Liver (tissue), 3 donors: ENCODE measurements at regions not wholly inside any gene's neighbourhood (a gene's known extent, or its start where the extent isn't known, plus 50 kb on each side); places are given as distances from the start of the nearest gene placed in this dataset.

Source experiments
- ATF3 ChIP-seq: IDR thresholded peaks from 2 replicates; pipeline ENCODE4 v1.6.1; 2016; ENCODE audit warnings: antibody characterized with exemption
- CTCF ChIP-seq: fragments of 150-350 bp; IDR thresholded peaks from 2 replicates; pipeline ENCODE4 v1.5.1; 2017; ENCODE audit warnings: improper control_type of control experiment, low read depth, low read length; ENCODE audit not compliant: missing input control
- EGR1 ChIP-seq, 2 donors: IDR thresholded peaks; 2 replicates each; pipeline ENCODE4 v1.6.1; 2016 to 2018; ENCODE audit warnings: antibody characterized with exemption in 2 of 2, low read depth in 2 of 2
- GABPA ChIP-seq, 2 donors: IDR thresholded peaks in 1 of 2; conservative IDR thresholded peaks in 1 of 2; 2 replicates each; pipeline ENCODE4 v1.6.1; 2016; ENCODE audit warnings: antibody characterized with exemption in 2 of 2, mild to moderate bottlenecking in 1 of 2, moderate library complexity in 1 of 2
- HNF4G ChIP-seq: IDR thresholded peaks from 2 replicates; pipeline ENCODE4 v1.6.1; 2016; ENCODE audit warnings: antibody characterized with exemption
- MAX ChIP-seq: IDR thresholded peaks from 2 replicates; pipeline ENCODE4 v1.6.1; 2016; ENCODE audit warnings: antibody characterized with exemption
- NR2F2 ChIP-seq: IDR thresholded peaks from 2 replicates; pipeline ENCODE4 v1.6.1; 2016; ENCODE audit warnings: antibody characterized with exemption
- RAD21 ChIP-seq, 2 donors: IDR thresholded peaks; 2 replicates each; pipeline ENCODE4 v1.6.1; 2016; ENCODE audit warnings: antibody characterized with exemption in 2 of 2, mild to moderate bottlenecking in 2 of 2
- REST ChIP-seq: IDR thresholded peaks from 2 replicates; pipeline ENCODE4 v1.6.1; 2016; ENCODE audit warnings: antibody characterized with exemption, mild to moderate bottlenecking
- RXRA ChIP-seq, 2 donors: IDR thresholded peaks; 2 replicates each; pipeline ENCODE4 v1.6.1; 2017 to 2018; ENCODE audit warnings: antibody characterized with exemption in 2 of 2, mild to moderate bottlenecking in 1 of 2
- SP1 ChIP-seq: IDR thresholded peaks from 2 replicates; pipeline ENCODE4 v1.6.1; 2018; ENCODE audit warnings: antibody characterized with exemption, mild to moderate bottlenecking
- TAF1 ChIP-seq: conservative IDR thresholded peaks from 2 replicates; pipeline ENCODE4 v1.6.1; 2016; ENCODE audit warnings: antibody characterized with exemption, mild to moderate bottlenecking
- YY1 ChIP-seq: IDR thresholded peaks from 2 replicates; pipeline ENCODE4 v1.6.1; 2016; ENCODE audit warnings: antibody characterized with exemption, mild to moderate bottlenecking
- ZBTB33 ChIP-seq: IDR thresholded peaks from 2 replicates; pipeline ENCODE4 v1.6.1; 2016; ENCODE audit warnings: antibody characterized with exemption
- donor health status: healthy.
- donor health status: healthy.

- no peak for TF ChIP-seq CTCF
- TF ChIP-seq GABPA (IDR thresholded peaks at IDR 0.05 in 1 of 2, conservative IDR thresholded peaks at IDR 0.05 in 1 of 2) = no peak
- no peak for TF ChIP-seq REST
- TF ChIP-seq RAD21 (IDR thresholded peaks at IDR 0.05) = no peak
- TF ChIP-seq YY1 = no peak
- TF ChIP-seq RXRA (IDR thresholded peaks at IDR 0.05) = no peak
- no peak for TF ChIP-seq NR2F2
- TF ChIP-seq HNF4G = no peak
- no peak for TF ChIP-seq ZBTB33
- no peak for TF ChIP-seq ATF3
- no peak for TF ChIP-seq TAF1
- no peak for TF ChIP-seq SP1
- no peak for TF ChIP-seq MAX
- TF ChIP-seq EGR1 (IDR thresholded peaks at IDR 0.05; ENCODE audit: low read depth in 2 of 2) = no peak
Observed at GRCh38 chr3:103963599-103963998, 1403.1 kb upstream of the ALCAM start.
